C1 segment of cervical spinal cord (tissue), 14 donors: ENCODE measurements at regions not wholly inside any gene's neighbourhood (a gene's known extent, or its start where the extent isn't known, plus 50 kb on each side); places are given as distances from the start of the nearest gene placed in this dataset.
"Not testable (repeated sequence)": the region's sequence is repeated elsewhere in the genome, so short reads cannot be mapped to it uniquely, and the experiment has no call there.

ENCODE experiments used
- DNase-seq, 14 donors: peaks; one replicate each; lab custom pipeline; 2025; lab: John Stamatoyannopoulos, UW

DNA sequence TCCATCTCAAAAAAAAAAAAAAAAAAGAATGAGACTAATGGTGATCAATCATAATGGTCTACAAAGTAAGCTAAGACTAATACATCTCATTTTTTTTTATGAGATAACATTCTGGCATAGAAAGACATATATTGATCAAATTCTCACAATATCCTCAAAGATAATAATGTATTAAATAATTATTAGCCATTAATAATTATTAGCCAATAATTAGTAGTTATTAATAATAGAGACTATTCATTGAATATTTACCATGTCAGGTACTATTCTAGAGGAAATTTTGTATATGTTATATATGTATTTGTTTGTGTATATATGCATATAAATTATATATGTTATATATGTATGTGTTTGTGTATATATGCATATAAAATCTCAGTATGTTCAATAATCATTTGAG lies 137.7 kb upstream of the PTBP2 start:
- no peak for DNase-seq

DNA sequence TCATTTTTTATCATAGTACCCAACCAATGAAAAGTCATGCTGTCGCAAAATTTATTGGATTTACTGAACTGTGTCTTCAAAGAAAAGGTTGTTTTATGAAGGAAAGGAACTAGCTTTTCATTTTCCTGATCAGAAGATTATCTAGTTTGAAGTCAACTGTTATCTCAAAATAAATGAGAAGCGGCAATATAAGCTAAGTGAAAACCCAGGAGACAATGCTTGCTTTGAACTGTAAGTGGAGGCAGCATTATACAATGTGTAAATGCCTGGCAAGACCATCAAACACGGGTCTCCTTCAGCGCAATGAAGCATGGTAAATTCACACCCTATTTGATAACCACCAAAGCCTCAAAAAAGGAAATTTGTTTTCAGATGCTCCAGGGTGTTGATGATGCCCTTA lies 134.4 kb upstream of the PTBP2 start:
- DNase-seq: peak in 1 of 14 donors; percentile 17

DNA sequence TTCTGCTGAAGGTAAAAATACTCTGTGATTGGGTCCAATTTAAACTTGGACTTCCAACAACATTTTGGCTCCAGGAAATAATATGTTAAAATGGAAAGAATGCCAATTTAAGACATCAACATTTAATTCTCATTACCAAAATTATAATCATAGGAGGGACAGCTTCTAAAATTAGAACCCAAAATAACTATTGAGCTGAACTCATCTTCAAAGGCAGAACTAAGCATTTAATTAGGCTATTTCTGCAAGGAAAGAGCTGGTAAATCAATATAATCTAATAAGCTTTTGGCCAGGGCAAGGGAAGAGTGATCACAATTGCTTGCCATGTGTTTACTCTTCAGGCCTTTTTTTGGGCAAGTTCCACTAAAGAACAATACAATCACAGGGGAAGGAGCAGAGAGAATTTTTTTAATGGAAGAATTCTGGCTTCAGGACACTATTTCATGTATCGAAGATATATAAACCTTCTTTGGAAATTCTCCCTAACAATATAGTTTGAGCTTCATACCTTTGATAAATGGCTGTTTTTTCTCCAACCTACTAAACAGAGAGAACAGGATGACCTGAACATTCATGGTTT lies 133.1 kb upstream of the PTBP2 start:
- no peak for DNase-seq

DNA sequence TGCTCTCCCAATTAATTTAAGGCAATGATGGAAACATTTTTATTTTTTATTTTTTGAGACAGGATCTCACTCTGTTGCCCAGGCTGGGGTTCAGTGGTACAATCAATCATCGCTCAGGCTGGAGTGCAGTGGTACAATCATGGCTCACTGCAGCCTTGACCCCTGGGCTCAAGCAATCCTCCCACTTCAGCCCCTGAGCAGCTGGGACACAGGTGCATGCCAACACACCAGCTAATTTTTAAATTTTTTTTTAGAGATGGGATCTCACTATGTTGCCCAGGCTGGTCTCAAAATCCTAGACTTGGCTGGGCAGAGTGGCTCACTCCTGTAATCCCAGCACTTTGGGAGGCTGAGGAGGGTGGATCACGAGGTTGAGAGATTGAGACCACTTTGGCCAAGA lies 126.1 kb upstream of the PTBP2 start:
- not testable (repeated sequence) for DNase-seq

DNA sequence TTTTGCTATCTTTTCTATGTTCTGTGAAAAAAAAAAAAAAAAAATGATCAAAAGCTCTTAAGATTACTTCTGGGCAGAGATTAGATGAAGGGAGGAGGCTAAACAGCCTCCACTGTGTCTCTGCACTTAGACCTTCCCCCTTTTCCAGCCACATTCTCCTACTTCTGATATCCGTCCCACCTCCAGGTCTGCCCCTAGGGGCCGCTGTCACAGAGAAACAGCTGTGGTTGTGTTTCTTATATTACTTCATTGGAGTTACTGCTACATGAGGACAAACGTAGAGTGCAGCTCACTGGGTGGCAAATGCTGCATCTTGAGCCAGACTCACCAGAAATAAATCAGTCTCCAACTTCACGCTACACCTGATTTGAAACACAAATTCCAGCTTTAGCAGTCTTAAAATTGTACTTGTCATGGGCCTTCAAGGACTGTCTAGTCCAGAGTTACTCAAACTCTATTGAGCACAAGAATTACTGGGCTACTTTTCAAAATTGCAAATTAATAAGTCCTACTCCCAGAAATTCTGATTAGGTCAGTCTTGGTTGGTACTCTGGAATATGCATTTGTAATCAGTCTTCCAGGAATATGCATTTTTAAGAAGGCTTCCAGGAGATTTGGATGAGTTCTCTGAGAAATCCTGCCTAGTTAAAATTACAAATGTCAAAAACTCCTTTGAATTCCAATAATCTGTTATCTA lies 125.2 kb upstream of the PTBP2 start:
- peak in 1 of 14 donors; percentile 11 for DNase-seq

DNA sequence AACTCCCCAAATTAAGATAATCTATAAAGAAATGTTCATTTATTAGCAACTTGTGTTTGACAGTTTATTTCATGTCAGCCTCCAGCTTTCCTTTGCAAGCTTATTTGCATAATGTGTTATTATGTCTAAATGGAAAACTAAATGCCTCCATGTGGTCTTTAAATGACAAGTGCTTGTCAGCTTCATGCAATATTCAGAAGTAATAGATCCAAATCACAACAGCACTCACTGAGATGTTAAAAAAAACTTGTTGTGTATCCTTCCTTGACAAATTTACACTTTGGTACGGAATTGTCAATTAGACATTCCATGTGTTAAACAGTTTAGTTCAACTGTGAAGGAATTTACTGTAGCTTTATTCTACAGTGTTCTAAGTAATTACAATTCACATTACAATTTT lies 124.4 kb upstream of the PTBP2 start:
- no peak for DNase-seq

DNA sequence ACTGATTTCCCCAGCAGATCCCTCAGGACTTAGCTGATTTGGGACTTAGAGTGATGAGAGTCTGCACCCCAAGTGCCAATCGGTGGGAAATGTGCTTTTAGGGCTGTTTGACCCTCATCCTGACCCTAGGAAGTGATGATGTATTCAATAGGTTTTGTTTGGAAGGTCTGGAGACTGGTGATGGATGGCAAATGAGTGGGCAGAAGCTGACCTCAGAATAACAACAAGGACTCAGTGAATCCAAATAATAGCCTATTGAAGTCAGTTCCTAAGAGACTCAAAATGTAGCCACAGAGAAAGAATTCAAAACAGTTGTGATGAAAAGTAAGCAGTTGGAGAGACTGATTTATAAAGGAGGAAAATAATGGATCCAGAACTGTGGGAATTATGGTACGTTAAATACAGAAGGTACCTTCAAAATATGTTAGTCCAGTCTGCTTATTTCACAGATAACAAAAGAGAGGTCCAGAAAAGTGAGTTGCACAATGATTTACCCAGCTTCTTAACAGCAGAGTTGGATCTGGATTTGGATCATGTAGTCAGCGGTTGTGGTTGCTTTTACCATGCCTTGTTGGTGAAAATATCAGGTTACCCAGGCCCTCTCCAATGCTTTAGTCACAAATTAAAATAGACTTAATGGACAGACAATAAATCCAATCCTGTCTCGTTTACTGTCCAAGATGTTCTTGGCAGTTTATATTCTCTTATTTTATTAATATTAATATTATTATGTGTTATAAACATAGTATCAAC lies 123.0 kb upstream of the PTBP2 start:
- DNase-seq: peak in 11 of 14 donors; percentile 5 to 54 (median 33)

DNA sequence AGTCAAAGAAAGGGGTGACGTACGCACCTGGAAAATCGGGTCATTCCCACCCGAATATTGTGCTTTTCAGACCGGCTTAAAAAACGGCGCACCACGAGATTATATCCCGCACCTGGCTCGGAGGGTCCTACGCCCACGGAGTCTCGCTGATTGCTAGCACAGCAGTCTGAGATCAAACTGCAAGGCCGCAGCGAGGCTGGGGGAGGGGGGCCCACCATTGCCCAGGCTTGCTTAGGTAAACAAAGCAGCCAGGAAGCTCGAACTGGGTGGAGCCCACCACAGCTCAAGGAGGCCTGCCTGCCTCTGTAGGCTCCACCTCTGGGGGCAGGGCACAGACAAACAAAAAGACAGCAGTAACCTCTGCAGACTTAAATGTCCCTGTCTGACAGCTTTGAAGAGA lies 117.0 kb upstream of the PTBP2 start:
- not testable (repeated sequence) for DNase-seq

DNA sequence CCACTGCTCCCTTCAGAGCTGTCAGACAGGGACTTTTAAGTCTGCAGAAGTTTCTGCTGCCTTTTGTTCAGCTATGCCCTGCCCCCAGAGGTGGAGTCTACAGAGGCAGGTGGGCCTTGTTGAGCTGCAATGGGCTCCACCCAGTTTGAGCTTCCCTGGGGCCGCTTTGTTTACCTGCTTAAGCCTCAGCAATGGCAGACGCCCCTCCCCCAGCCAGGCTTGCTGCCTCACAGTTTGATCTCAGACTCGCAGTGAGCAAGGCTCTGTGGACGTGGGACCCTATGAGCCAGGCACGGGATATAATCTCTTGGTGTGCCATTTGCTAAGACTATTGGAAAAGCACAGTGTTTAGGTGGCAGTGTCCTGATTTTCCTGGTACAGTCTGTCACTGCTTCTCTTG lies 104.2 kb upstream of the PTBP2 start:
- not testable (repeated sequence) for DNase-seq

DNA sequence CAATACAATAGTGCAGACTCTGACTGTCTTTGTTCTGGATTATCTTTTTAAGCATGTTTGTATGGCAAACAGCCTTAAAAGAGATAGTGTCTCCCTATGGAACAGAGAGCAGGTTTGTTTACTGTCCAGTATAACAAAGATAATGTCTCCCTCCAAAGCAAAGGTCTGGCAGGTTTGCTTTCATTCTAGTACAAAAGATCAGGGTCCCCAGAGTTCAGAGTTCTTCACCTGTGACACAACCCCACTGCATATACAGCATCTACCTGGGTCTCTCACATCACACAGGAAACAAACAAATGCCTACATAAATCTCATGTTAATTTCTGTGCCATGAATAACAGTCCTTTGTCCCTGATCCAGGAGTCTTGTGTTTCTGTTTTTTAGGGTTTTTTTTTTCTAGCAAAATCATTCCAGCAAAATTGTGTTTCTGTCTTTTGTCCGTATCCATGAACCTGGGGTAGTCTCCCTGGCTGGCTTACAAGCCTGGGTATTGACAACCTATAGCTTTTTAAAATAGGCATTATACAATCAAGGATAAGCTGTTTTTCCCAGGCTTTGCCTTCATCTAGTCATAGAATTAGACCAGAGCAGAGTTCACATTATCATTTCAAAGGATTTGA lies 89.4 kb upstream of the PTBP2 start:
- DNase-seq: no peak

DNA sequence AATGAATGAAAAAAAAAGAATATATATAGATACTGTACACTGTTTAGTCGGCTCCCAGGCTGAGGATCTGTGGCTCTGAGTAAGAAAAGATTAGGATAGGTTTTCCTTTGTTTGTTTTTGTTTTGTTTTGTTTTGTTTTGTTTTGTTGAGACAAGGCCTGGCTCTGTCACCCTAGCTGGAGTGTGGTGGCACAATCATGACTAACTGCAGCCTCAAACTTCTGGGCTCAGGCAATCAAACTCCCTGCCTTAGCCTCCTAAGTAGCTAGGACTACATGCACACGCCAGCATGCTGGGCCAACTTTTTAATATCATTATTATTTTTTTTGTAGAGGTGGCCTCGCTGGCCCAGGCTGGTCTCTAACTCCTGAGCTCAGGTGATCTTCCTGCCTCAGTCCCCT lies 87.9 kb upstream of the PTBP2 start:
- no peak for DNase-seq

DNA sequence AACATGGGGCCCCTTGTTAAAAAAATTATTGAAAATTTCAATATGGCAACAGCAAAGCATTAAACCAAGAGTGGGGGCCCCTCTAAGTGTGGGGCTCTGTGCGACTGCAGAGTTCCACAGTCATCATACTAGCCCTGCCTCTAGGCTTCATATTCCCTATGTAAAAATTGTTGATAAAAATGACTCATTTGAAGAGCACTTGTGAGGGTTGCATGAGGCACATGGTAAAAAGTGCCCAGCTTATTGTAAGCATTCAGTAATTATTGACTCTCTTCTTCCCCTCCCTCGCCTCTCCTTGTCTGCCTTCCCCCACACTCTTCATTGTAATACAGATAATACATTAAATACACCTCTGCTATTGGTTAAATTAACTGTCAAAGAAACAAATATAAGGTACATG lies 86.7 kb upstream of the PTBP2 start:
- no peak for DNase-seq

DNA sequence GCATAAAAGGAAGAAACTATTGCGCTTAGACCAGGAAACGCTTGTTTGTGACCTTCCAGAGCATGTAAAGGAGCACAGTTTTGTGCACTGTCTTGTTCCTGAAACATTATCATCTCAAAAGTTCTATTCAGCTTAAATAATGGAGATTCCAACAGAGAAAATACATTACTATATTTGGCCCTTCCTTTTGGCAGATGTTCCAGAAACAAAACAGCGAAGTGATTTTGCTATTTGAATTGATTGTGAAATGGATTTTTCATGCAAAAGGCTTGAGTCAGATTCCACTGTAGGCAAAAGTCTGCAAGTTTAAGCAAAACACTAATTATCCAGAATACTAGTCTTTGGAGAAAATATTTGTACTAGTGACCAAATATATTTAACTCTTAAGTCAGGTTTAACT lies 80.3 kb upstream of the PTBP2 start:
- no peak for DNase-seq

DNA sequence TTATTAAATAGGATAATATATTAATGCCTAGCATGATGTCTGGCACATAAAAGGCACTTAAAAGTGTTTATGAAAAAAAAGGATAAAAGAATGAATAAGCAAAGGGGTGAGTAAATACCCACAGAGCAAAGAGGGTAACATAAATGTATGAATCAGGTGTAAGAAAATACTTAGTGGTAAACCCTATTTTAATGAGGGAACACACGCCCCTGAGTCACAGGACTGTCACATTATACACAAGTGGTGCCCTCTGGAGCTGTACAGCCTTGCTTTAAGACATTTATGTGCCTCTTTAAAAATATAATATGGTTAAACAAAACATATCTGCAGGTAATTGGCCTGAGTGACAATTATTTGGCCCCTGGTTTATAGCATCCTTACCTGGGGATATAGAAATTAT lies 78.1 kb upstream of the PTBP2 start:
- no peak for DNase-seq

DNA sequence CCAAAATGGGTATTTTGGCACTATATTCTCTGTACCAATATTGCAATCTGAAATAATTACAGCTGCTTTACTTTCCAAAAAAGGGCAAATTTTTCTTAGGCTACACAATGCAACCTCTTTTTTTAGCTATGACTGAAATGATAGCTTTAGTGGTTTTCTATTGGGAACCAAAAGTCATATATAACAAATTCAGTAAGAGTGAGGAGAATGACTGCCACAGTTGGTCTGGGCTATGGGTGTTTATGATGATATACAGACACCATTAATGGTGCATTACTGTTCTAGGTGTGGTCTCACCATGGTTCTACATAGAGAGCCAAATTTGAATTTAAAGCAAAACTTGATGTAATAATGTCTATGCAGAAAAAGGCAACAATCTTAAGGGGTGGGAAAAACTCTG lies 72.3 kb upstream of the PTBP2 start:
- no peak for DNase-seq

DNA sequence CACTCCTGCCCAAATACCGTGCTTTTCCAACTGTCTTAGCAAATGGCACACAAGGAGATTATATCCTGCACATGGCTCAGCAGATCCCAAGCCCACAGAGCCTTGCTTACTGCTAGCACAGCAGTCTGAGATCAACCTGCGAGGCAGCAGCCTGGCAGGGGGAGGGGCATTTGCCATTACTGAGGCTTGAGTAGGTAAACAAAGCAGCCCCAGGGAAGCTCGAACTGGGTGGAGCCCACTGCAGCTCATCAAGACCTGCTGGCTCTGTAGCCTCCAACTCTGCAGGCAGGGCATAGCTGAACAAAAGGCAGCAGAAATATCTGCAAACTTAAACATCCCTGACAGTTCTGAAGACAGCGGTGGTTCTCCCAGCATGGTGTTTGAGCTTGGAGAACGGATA lies 70.1 kb upstream of the PTBP2 start:
- DNase-seq: no peak

DNA sequence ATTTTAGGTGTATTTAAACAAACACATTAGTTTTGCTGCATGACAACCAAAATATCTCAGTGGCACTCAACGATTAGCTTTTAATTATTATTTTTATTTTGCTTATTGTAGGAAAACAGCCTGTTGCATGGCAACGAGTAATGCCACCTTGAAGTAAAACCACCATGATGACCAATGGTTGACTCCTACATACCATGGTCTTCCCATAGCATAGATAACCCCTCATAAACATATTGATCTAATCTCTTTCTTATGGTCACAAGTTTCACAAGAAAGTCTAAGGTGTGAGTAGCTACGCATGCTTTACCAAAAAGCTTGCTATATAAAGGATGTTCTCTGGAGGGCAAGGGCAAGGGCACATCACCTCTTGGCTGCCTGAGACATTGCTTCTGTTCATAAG lies 61.5 kb upstream of the PTBP2 start:
- no peak for DNase-seq

DNA sequence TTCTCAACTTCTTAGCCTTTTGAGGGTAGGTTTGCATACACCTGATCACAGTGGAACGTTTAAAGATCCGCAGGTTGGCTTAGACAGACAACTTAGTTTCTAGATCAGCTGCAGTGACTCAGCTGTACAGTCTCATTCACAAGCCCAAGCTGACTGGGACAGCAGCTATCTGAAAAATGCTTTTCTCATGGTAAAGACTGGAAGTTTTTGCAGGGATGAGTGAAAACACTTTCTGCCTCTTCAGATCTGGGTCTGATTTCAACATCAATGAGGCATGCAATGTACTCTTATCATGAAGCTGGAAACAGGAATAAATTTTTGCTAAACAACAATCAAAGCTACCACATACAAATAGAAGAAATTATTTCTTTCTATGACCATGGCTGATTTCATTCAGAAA lies 61.1 kb upstream of the PTBP2 start:
- no peak for DNase-seq
